Right lobe of liver (tissue), 6 donors: ENCODE measurements at regions not wholly inside any gene's neighbourhood (a gene's known extent, or its start where the extent isn't known, plus 50 kb on each side); places are given as distances from the start of the nearest gene placed in this dataset.
"Not testable (repeated sequence)": the region's sequence is repeated elsewhere in the genome, so short reads cannot be mapped to it uniquely, and the experiment has no call there.

Experiments used
- ATAC-seq, 4 donors: fragments of 200-7000 bp; cut with Tn5 transposase; one replicate each; pipeline ENCODE4 v1.9.1; 2020; ENCODE audit warnings: mild to moderate bottlenecking in 4 of 4, moderate library complexity in 4 of 4
- DNase-seq, 3 donors: peaks; one replicate each; pipeline ENCODE4 v3.0.0-alpha.2; 2020
- H3K27ac ChIP-seq, 3 donors: fragments of 200-600 bp; one replicate each; pipeline ENCODE4 v1.8.0; 2022
- H3K27me3 ChIP-seq, 2 donors: fragments of 200-600 bp; one replicate each; pipeline ENCODE4 v1.8.0; 2022
- H3K36me3 ChIP-seq, 4 donors: fragments of 200-600 bp; sonication (generic) in 1 of 4; one replicate each; pipeline versions ENCODE4 v1.5.1 to v1.8.0; 2017 to 2022; ENCODE audit warnings: control low read depth in 1 of 4
- H3K4me1 ChIP-seq, 4 donors: fragments of 200-600 bp; sonication (generic) in 1 of 4; one replicate each; pipeline versions ENCODE4 v1.5.1 to v1.8.0; 2017 to 2022; ENCODE audit warnings: control low read depth in 1 of 4
- H3K4me3 ChIP-seq, 3 donors: fragments of 200-600 bp; one replicate each; pipeline ENCODE4 v1.8.0; 2022
- H3K9me3 ChIP-seq, 4 donors: fragments of 200-600 bp; sonication (generic) in 1 of 4; one replicate each; pipeline versions ENCODE4 v1.5.1 to v1.8.0; 2017 to 2022; ENCODE audit warnings: control low read depth in 1 of 4
- POLR2A ChIP-seq: fragments of 450-650 bp; IDR thresholded peaks from one replicate; pipeline ENCODE4 v1.6.1; 2017; ENCODE audit warnings: antibody characterized with exemption, mild to moderate bottlenecking
- WGBS: methylation state at CpG from one replicate; pipeline ENCODE4 v1.1.6; 2018; ENCODE audit warnings: low coverage, low lambda C conversion rate; ENCODE audit not compliant: insufficient coverage; ENCODE audit errors: missing lambda C conversion rate; 5-methylcytosine and 5-hydroxymethylcytosine counted together
- intact Hi-C, 2 donors: fragments of 100-400 bp; cut with DNase I; formaldehyde crosslinking; loops; one replicate each; pipeline versions ENCODE4 v1.11.2 to v1.14.1; 2022
- TF ChIP-seq, protein P1 (sequence below), 4 donors: fragments of 200-600 bp in 3 of 4; fragments of 450-650 bp in 1 of 4; IDR thresholded peaks; one replicate each; pipeline versions ENCODE4 v1.5.1 to v1.8.0; 2016 to 2022; ENCODE audit warnings: antibody characterized with exemption in 4 of 4, mild to moderate bottlenecking in 2 of 4
- donor health status: DM: no; HTN: yes; CAD: no.
- donor health status: DM: no; HTN: no; CAD: no.
- donor health status: DM: no; HTN: no; CAD: no.
- donor health status: DM: no; HTN: yes; CAD: no.
- donor health status: DM: no; HTN: yes; CAD: no.

DNA sequence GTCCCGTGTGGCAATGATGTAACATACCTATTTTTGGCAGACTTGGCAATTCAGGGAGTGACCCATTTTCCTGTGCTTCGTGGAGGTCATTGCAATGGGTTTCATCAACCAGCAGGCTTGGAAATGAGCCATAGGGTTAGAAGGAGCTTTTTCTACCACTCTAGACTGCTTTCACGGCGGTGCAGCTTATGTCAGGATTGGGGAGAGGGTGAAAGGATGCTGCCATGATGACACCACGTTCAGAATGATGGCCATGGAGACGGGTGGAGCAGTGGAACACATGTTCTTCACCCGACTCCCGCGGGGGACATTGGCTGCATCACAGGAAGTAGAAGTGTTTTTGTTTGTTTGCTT is 220.2 kb downstream of the EMX2 start:
- H3K9me3 ChIP-seq = no peaks in the 10 kb centered on the region
- intact Hi-C loops = no loop called here
- DNase-seq (no peak), ATAC-seq (peak in 3 of 4 donors; percentile 57 to 85 (median 83))
- no peak overlapping the region for H3K27ac ChIP-seq
- WGBS = 22% methylated on average over 5 of the region's 9 CpGs
- no peaks in the 10 kb centered on the region for H3K4me1 ChIP-seq
- no peaks in the 10 kb centered on the region for H3K27me3 ChIP-seq
- H3K36me3 ChIP-seq = no peaks in the 10 kb centered on the region
- no peak overlapping the region for H3K4me3 ChIP-seq
- TF ChIP-seq POLR2A = no peak
- TF ChIP-seq, protein P1, sequence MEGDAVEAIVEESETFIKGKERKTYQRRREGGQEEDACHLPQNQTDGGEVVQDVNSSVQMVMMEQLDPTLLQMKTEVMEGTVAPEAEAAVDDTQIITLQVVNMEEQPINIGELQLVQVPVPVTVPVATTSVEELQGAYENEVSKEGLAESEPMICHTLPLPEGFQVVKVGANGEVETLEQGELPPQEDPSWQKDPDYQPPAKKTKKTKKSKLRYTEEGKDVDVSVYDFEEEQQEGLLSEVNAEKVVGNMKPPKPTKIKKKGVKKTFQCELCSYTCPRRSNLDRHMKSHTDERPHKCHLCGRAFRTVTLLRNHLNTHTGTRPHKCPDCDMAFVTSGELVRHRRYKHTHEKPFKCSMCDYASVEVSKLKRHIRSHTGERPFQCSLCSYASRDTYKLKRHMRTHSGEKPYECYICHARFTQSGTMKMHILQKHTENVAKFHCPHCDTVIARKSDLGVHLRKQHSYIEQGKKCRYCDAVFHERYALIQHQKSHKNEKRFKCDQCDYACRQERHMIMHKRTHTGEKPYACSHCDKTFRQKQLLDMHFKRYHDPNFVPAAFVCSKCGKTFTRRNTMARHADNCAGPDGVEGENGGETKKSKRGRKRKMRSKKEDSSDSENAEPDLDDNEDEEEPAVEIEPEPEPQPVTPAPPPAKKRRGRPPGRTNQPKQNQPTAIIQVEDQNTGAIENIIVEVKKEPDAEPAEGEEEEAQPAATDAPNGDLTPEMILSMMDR (IDR thresholded peaks at IDR 0.05) = no peak

DNA sequence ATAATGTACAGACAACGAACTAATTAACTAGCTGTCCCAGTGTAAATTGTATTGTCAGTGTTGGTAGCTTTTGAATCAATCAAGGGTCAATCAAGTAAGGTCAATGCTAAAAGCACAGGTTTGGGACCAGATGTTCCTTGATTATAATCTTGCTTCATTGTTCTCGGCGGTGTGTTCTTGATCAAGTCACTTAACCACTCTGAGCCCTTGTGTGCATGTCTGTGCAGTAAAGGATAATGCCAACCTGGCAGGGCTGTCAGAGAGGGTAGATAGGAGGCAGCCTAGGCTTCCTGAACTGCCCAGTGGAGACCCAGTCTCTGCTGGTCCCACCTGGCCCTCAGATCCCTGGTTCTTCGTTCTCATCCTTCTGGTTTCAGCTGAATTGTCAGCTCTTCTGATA is 221.0 kb downstream of the EMX2 start:
- H3K27me3 ChIP-seq = no peaks in the 10 kb centered on the region
- no peak for TF ChIP-seq POLR2A
- TF ChIP-seq, protein P1 (IDR thresholded peaks at IDR 0.05) = no peak
- intact Hi-C loops = no loop called here
- no peaks in the 10 kb centered on the region for H3K9me3 ChIP-seq
- H3K27ac ChIP-seq = no peak overlapping the region
- DNase-seq = no peak
- no peaks in the 10 kb centered on the region for H3K36me3 ChIP-seq
- peak in 1 of 4 donors; percentile 18 for ATAC-seq
- 70% methylated on average over 4 of the region's 4 CpGs for WGBS
- no peaks in the 10 kb centered on the region for H3K4me1 ChIP-seq
- H3K4me3 ChIP-seq = no peak overlapping the region

GRCh38 chr10:117768333-117769042 is 225.9 kb downstream of the EMX2 start:
- H3K27me3 ChIP-seq = no peaks in the 10 kb centered on the region
- DNase-seq = no peak
- no peak overlapping the region for H3K27ac ChIP-seq
- WGBS = 60% methylated on average over 2 of the region's 2 CpGs
- H3K4me1 ChIP-seq = no peaks in the 10 kb centered on the region
- H3K4me3 ChIP-seq = no peak overlapping the region
- no peaks in the 10 kb centered on the region for H3K9me3 ChIP-seq
- H3K36me3 ChIP-seq = no peaks in the 10 kb centered on the region
- no peak for ATAC-seq
- TF ChIP-seq, protein P1 (IDR thresholded peaks at IDR 0.05) = no peak
- TF ChIP-seq POLR2A = no peak
- intact Hi-C loops = no loop called here

GRCh38 chr10:117775526-117775925 is 233.0 kb downstream of the EMX2 start:
- no peaks in the 10 kb centered on the region for H3K27me3 ChIP-seq
- no peak overlapping the region for H3K4me3 ChIP-seq
- DNase-seq (no peak), ATAC-seq (no peak)
- intact Hi-C loops = no loop called here
- H3K36me3 ChIP-seq = no peaks in the 10 kb centered on the region
- no peaks in the 10 kb centered on the region for H3K9me3 ChIP-seq
- TF ChIP-seq POLR2A = no peak
- TF ChIP-seq, protein P1 (IDR thresholded peaks at IDR 0.05) = no peak
- no peak overlapping the region for H3K27ac ChIP-seq
- WGBS = 80% methylated on average over 3 of the region's 3 CpGs
- no peaks in the 10 kb centered on the region for H3K4me1 ChIP-seq

GRCh38 chr10:117777222-117777621 is 234.7 kb downstream of the EMX2 start:
- H3K9me3 ChIP-seq, H3K27ac ChIP-seq, intact Hi-C loops, H3K27me3 ChIP-seq, H3K36me3 ChIP-seq, DNase-seq, ATAC-seq, H3K4me1 ChIP-seq, H3K4me3 ChIP-seq: not testable (repeated sequence)
- 54% methylated on average over 4 of the region's 5 CpGs for WGBS
